Endothelial cell (in vitro differentiated cells): ENCODE measurements at regions not wholly inside any gene's neighbourhood (a gene's known extent, or its start where the extent isn't known, plus 50 kb on each side); places are given as distances from the start of the nearest gene placed in this dataset.

Source experiments
- DNase-seq: peaks from one replicate; pipeline ENCODE4 v3.0.0; 2021; ENCODE audit warnings: low spot score
- H3K27ac Mint-ChIP-seq: one replicate; pipeline ENCODE4 v1.8.0; 2021; ENCODE audit warnings: mixed read lengths, inconsistent platforms; ENCODE audit not compliant: unreplicated experiment
- H3K27me3 Mint-ChIP-seq: one replicate; pipeline ENCODE4 v1.8.0; 2021; ENCODE audit warnings: mild to moderate bottlenecking, moderate library complexity, mixed read lengths, inconsistent platforms; ENCODE audit not compliant: unreplicated experiment
- H3K36me3 Mint-ChIP-seq: one replicate; pipeline ENCODE4 v1.8.0; 2021; ENCODE audit warnings: mild to moderate bottlenecking, low read depth, mixed read lengths, inconsistent platforms; ENCODE audit not compliant: unreplicated experiment
- H3K4me1 Mint-ChIP-seq: one replicate; pipeline ENCODE4 v1.8.0; 2021; ENCODE audit warnings: mild to moderate bottlenecking, mixed read lengths, inconsistent platforms; ENCODE audit not compliant: unreplicated experiment
- H3K4me3 Mint-ChIP-seq: one replicate; pipeline ENCODE4 v1.8.0; 2021; ENCODE audit warnings: mild to moderate bottlenecking, mixed read lengths, inconsistent platforms; ENCODE audit not compliant: unreplicated experiment
- H3K9me3 Mint-ChIP-seq: one replicate; pipeline ENCODE4 v1.8.0; 2021; ENCODE audit warnings: mixed read lengths, inconsistent platforms; ENCODE audit not compliant: unreplicated experiment
- CTCF ChIP-seq: fragments of 200-600 bp; sonication (generic); IDR thresholded peaks from one replicate; pipeline ENCODE4 v1.5.0; 2021; ENCODE audit warnings: antibody characterized with exemption; ENCODE audit not compliant: unreplicated experiment

DNA sequence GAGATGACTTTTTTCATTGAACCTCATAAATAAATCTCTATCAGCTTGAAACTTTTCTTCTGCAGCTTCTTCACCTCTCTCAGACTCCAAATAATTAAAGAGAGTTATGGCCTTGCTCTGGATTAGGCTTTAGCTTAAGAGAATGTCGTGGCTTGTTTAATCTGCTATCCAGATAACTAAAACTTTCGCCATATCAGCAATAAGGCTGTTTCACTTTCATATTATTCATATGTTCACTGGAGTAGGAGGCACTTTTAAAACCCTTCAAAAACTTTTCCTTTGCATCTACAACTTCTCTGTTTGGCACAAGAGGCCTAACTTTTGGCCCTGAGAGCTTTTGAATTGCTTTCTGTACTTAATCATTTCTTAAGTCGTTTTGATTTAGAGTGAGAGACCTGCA, 386.9 kb upstream of the FAM174A start:
- no peaks in the 10 kb centered on the region for H3K4me1 Mint-ChIP-seq
- H3K36me3 Mint-ChIP-seq, result no peaks in the 10 kb centered on the region
- H3K9me3 Mint-ChIP-seq, result no peaks in the 10 kb centered on the region
- no peak overlapping the region for H3K27ac Mint-ChIP-seq
- TF ChIP-seq CTCF, result no peak
- H3K27me3 Mint-ChIP-seq, result no peaks in the 10 kb centered on the region
- H3K4me3 Mint-ChIP-seq, result no peak overlapping the region
- no peak for DNase-seq

DNA sequence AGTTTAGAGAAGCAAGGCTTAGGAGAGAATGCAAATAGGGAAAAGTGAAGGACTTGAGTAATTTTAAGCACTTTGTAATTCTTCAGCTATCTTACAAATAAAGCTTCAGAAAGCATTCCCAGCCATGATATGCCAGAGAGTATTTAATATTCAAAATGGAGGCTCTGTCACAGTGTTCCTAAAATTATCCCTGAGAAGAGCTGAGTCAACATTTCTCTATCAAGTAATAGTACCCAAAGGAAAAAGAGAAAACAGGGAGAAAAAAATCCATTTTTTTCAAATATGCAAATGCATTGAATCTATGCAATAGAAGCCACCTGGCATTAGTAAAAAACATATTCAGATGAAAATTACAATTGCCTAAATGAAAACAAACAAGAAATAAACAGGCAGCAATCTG, 392.6 kb upstream of the FAM174A start:
- no peak overlapping the region for H3K27ac Mint-ChIP-seq

GRCh38 chr5:100131161-100131560, 404.0 kb upstream of the FAM174A start:
- Mint-ChIP-seq H3K9me3 (no peaks in the 10 kb centered on the region), H3K4me3 (no peak overlapping the region), H3K27me3 (no peaks in the 10 kb centered on the region), H3K36me3 (no peaks in the 10 kb centered on the region), H3K27ac (no peak overlapping the region), H3K4me1 (no peaks in the 10 kb centered on the region)
- no peak for TF ChIP-seq CTCF
- DNase-seq, result no peak

More for the DNA sequence above, 392.6 kb upstream of the FAM174A start:
- no peak for TF ChIP-seq CTCF
- no peaks in the 10 kb centered on the region for H3K9me3 Mint-ChIP-seq
- H3K4me1 Mint-ChIP-seq, result no peaks in the 10 kb centered on the region
- H3K27me3 Mint-ChIP-seq, result no peaks in the 10 kb centered on the region
- no peak for DNase-seq
- no peak overlapping the region for H3K4me3 Mint-ChIP-seq
- H3K36me3 Mint-ChIP-seq, result no peaks in the 10 kb centered on the region

DNA sequence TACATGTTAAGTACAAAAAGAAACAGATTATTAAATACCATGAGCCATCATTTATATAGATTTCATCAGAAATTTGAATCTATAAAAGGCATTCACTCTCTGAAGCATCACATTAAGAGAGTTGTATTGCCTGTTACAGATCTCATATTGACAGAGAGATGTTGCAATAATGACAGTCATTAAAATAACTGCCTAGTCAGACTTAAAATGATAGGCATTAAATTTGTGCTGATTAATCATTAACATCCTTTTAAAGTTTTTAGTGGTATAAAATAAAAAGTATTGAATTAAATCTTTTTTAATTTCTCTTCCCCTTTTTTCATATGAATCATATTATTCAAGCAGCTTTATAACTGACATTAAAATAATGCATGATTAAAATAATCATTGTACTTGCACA, 404.9 kb upstream of the FAM174A start:
- Mint-ChIP-seq H3K4me3 (no peak overlapping the region), H3K27ac (no peak overlapping the region), H3K27me3 (no peaks in the 10 kb centered on the region), H3K36me3 (no peaks in the 10 kb centered on the region), H3K9me3 (no peaks in the 10 kb centered on the region), H3K4me1 (no peaks in the 10 kb centered on the region)
- no peak for DNase-seq
- TF ChIP-seq CTCF, result no peak

DNA sequence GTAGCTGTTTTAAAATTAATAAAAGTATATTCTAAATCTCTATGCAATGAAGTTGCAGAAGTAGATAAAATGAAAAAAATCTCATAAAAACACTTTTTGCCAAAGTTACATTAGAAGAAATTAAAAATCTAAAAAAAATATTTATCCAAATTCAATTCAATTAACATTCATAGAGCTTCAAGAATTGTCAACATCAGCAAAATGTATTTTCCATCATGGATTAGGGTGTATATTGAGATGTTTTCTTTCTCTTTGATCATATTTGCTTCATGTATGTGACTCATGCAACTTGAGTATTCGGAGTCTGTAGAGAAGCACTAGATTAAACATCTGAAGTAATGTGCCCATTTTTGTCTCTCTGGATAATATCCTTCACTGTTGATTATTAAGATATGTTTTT, 415.3 kb upstream of the FAM174A start:
- no peak for TF ChIP-seq CTCF
- Mint-ChIP-seq H3K27me3 (no peaks in the 10 kb centered on the region), H3K27ac (no peak overlapping the region), H3K4me3 (no peak overlapping the region), H3K9me3 (no peaks in the 10 kb centered on the region), H3K4me1 (no peaks in the 10 kb centered on the region), H3K36me3 (no peaks in the 10 kb centered on the region)
- DNase-seq, result no peak
